ENCODE measurements at regions not wholly inside any gene's neighbourhood (a gene's known extent, or its start where the extent isn't known, plus 50 kb on each side); places are given as distances from the start of the nearest gene placed in this dataset.
"Not testable (repeated sequence)": the region's sequence is repeated elsewhere in the genome, so short reads cannot be mapped to it uniquely, and the experiment has no call there.

GRCh38 chr4:102397056-102397455, 51.8 kb upstream of the SLC39A8 start:
- DNase-seq; H3K9me3 ChIP-seq (ENCODE audit: insufficient read depth, low read length, severe bottlenecking); H4K20me1 ChIP-seq (ENCODE audit: insufficient read depth, low read length); H3K4me3 ChIP-seq (ENCODE audit: low read depth in 1 of 2, low read length in 2 of 2); H3K79me2 ChIP-seq (ENCODE audit: insufficient read depth, low read length); H2AFZ ChIP-seq (ENCODE audit: low read depth, low read length); H3K36me3 ChIP-seq (ENCODE audit: insufficient read depth, low read length); H3K27me3 ChIP-seq (ENCODE audit: insufficient read depth, low read length, poor library complexity); H3K9ac ChIP-seq (ENCODE audit: low read depth, low read length); H3K27ac ChIP-seq (ENCODE audit: low read length); H3K4me2 ChIP-seq (ENCODE audit: insufficient read depth, low read length); ATAC-seq (ENCODE audit: insufficient read depth, low read depth); H3K4me1 ChIP-seq (ENCODE audit: insufficient read depth, low read length): not testable (repeated sequence)

GRCh38 chr4:102399021-102399420, 53.7 kb upstream of the SLC39A8 start:
- DNase-seq: no peak
- H3K27ac ChIP-seq (ENCODE audit: low read length): no peak overlapping the region
- H3K4me2 ChIP-seq (ENCODE audit: insufficient read depth, low read length): no peak overlapping the region
- no peaks in the 10 kb centered on the region for H3K27me3 ChIP-seq (ENCODE audit: insufficient read depth, low read length, poor library complexity)
- H3K36me3 ChIP-seq (ENCODE audit: insufficient read depth, low read length): no peaks in the 10 kb centered on the region
- no peak overlapping the region for H3K4me3 ChIP-seq (ENCODE audit: low read depth in 1 of 2, low read length in 2 of 2)
- no peaks in the 10 kb centered on the region for H3K9me3 ChIP-seq (ENCODE audit: insufficient read depth, low read length, severe bottlenecking)
- TF ChIP-seq, protein P1, sequence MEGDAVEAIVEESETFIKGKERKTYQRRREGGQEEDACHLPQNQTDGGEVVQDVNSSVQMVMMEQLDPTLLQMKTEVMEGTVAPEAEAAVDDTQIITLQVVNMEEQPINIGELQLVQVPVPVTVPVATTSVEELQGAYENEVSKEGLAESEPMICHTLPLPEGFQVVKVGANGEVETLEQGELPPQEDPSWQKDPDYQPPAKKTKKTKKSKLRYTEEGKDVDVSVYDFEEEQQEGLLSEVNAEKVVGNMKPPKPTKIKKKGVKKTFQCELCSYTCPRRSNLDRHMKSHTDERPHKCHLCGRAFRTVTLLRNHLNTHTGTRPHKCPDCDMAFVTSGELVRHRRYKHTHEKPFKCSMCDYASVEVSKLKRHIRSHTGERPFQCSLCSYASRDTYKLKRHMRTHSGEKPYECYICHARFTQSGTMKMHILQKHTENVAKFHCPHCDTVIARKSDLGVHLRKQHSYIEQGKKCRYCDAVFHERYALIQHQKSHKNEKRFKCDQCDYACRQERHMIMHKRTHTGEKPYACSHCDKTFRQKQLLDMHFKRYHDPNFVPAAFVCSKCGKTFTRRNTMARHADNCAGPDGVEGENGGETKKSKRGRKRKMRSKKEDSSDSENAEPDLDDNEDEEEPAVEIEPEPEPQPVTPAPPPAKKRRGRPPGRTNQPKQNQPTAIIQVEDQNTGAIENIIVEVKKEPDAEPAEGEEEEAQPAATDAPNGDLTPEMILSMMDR (IDR thresholded peaks at IDR 0.05; ENCODE audit: borderline replicate concordance, extremely low read depth, low read length, poor library complexity, severe bottlenecking): no peak
- no peak for TF ChIP-seq EZH2 (IDR thresholded peaks at IDR 0.05; ENCODE audit: borderline replicate concordance, low read depth, low read length, severe bottlenecking)
- no peak overlapping the region for H2AFZ ChIP-seq (ENCODE audit: low read depth, low read length)
- no peaks in the 10 kb centered on the region for H3K79me2 ChIP-seq (ENCODE audit: insufficient read depth, low read length)
- H3K9ac ChIP-seq (ENCODE audit: low read depth, low read length): no peak overlapping the region
- no peaks in the 10 kb centered on the region for H4K20me1 ChIP-seq (ENCODE audit: insufficient read depth, low read length)
- H3K4me1 ChIP-seq (ENCODE audit: insufficient read depth, low read length): no peaks in the 10 kb centered on the region
- ATAC-seq (ENCODE audit: insufficient read depth, low read depth): no peak

DNA sequence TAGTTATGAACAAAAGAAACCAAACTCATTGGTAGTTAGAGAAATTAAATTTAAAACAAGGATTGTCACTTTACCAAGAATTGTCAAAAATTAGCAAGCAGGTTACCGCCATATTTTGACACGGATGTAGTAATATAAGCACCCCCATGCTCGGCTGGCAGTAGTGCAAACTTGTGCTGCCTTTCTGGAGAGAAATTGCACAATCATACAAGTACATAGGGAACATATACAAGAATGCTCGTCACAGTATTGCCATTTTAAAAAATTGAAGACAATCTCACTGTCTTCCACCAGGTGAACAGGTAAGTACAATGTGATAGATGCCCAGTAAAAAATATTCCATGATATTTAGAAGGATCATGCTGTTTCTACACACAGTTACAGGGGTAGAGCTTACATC, 55.6 kb upstream of the SLC39A8 start:
- no peak overlapping the region for H3K27ac ChIP-seq (ENCODE audit: low read length)
- H4K20me1 ChIP-seq (ENCODE audit: insufficient read depth, low read length): no peaks in the 10 kb centered on the region
- no peaks in the 10 kb centered on the region for H3K79me2 ChIP-seq (ENCODE audit: insufficient read depth, low read length)
- no peak overlapping the region for H3K9ac ChIP-seq (ENCODE audit: low read depth, low read length)
- no peak overlapping the region for H2AFZ ChIP-seq (ENCODE audit: low read depth, low read length)
- H3K36me3 ChIP-seq (ENCODE audit: insufficient read depth, low read length): no peaks in the 10 kb centered on the region
- no peak overlapping the region for H3K4me2 ChIP-seq (ENCODE audit: insufficient read depth, low read length)
- H3K4me1 ChIP-seq (ENCODE audit: insufficient read depth, low read length): no peaks in the 10 kb centered on the region
- DNase-seq (no peak), ATAC-seq (ENCODE audit: insufficient read depth, low read depth) (no peak)
- no peak for TF ChIP-seq EZH2 (IDR thresholded peaks at IDR 0.05; ENCODE audit: borderline replicate concordance, low read depth, low read length, severe bottlenecking)
- TF ChIP-seq, protein P1 (IDR thresholded peaks at IDR 0.05; ENCODE audit: borderline replicate concordance, extremely low read depth, low read length, poor library complexity, severe bottlenecking): no peak
- no peak overlapping the region for H3K4me3 ChIP-seq (ENCODE audit: low read depth in 1 of 2, low read length in 2 of 2)
- H3K9me3 ChIP-seq (ENCODE audit: insufficient read depth, low read length, severe bottlenecking): no peaks in the 10 kb centered on the region
- no peaks in the 10 kb centered on the region for H3K27me3 ChIP-seq (ENCODE audit: insufficient read depth, low read length, poor library complexity)

- H3K36me3 ChIP-seq (ENCODE audit: insufficient read depth, low read length): no peaks in the 10 kb centered on the region
- no peak overlapping the region for H3K4me3 ChIP-seq (ENCODE audit: low read depth in 1 of 2, low read length in 2 of 2)
- no peaks in the 10 kb centered on the region for H4K20me1 ChIP-seq (ENCODE audit: insufficient read depth, low read length)
- H3K9me3 ChIP-seq (ENCODE audit: insufficient read depth, low read length, severe bottlenecking): no peaks in the 10 kb centered on the region
- no peak for ATAC-seq (ENCODE audit: insufficient read depth, low read depth)
- TF ChIP-seq, protein P1 (IDR thresholded peaks at IDR 0.05; ENCODE audit: borderline replicate concordance, extremely low read depth, low read length, poor library complexity, severe bottlenecking): no peak
- no peak for TF ChIP-seq EZH2 (IDR thresholded peaks at IDR 0.05; ENCODE audit: borderline replicate concordance, low read depth, low read length, severe bottlenecking)
- no peak overlapping the region for H3K27ac ChIP-seq (ENCODE audit: low read length)
- H3K4me1 ChIP-seq (ENCODE audit: insufficient read depth, low read length): no peaks in the 10 kb centered on the region
- H2AFZ ChIP-seq (ENCODE audit: low read depth, low read length): no peak overlapping the region
- no peak for DNase-seq
- no peak overlapping the region for H3K9ac ChIP-seq (ENCODE audit: low read depth, low read length)
- H3K27me3 ChIP-seq (ENCODE audit: insufficient read depth, low read length, poor library complexity): no peaks in the 10 kb centered on the region
- H3K79me2 ChIP-seq (ENCODE audit: insufficient read depth, low read length): no peaks in the 10 kb centered on the region
- no peak overlapping the region for H3K4me2 ChIP-seq (ENCODE audit: insufficient read depth, low read length)
Measured at GRCh38 chr4:102402223-102402622, 56.9 kb upstream of the SLC39A8 start.

Data from DND-41 (cell line).